Thyroid gland (tissue), 4 donors: ENCODE measurements at regions not wholly inside any gene's neighbourhood (a gene's known extent, or its start where the extent isn't known, plus 50 kb on each side); places are given as distances from the start of the nearest gene placed in this dataset.

Experiments
- CTCF ChIP-seq, 6 experiments: fragments of 200-600 bp in 3 of 6; fragments of 450-650 bp in 3 of 6; sonication (generic) in 3 of 6; IDR thresholded peaks; one replicate each; pipeline ENCODE4 v1.5.1; 2016 to 2019; ENCODE audit warnings: antibody characterized with exemption in 6 of 6, mild to moderate bottlenecking in 2 of 6, inconsistent platforms in 1 of 6, moderate library complexity in 1 of 6
- POLR2A ChIP-seq, 2 donors: fragments of 450-650 bp; IDR thresholded peaks; one replicate each; pipeline ENCODE4 v1.6.1; 2017; ENCODE audit warnings: antibody characterized with exemption in 2 of 2, mild to moderate bottlenecking in 2 of 2, moderate library complexity in 1 of 2

GRCh38 chr6:25186919-25187318 lies 92.3 kb upstream of the CARMIL1 start:
- TF ChIP-seq CTCF (IDR thresholded peaks at IDR 0.05) (no peak), POLR2A (IDR thresholded peaks at IDR 0.05) (no peak)
